ENCODE measurements at regions not wholly inside any gene's neighbourhood (a gene's known extent, or its start where the extent isn't known, plus 50 kb on each side); places are given as distances from the start of the nearest gene placed in this dataset.
"Not testable (repeated sequence)": the region's sequence is repeated elsewhere in the genome, so short reads cannot be mapped to it uniquely, and the experiment has no call there.

DNA sequence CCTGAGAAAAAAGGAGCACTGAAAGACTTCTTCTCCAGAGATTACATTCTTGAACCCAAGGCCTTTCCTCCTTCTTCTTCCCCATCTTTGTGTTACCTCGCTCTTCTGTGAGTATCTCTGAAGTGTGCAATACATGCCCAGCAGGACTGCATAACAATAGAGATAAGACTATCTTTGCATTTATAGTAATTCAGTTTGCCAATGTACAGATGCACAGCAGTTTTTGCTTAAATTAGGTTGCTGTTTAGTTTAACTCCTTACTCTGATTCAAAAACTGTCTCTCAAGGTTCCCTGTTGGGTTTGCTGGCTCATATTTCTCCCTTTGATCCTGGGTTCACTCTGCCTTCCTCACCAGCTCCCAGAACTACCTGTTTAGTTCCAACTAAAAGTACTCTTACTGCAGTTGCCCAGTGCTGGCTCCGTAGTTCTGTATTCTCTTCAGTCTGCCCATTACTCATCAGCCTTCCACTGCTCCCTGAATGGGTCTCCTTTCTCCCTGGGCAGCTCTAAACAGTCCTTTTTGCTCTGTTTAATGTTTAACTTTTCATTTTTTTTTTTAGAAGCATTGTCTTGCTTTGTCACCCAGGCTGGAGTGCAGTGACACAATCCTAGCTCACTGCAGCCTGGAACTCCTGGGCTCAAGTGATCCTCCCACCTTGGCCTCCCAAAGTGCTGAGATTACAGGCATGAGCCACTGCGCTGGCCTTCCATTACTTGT, 180.6 kb upstream of the CAND1 start:
- no peak overlapping the region for H2AFZ ChIP-seq (ENCODE audit: low read depth, low read length)
- no peak overlapping the region for H3K4ac ChIP-seq (ENCODE audit: low read depth in 1 of 2, low read length in 2 of 2)
- no peak overlapping the region for H2BK5ac ChIP-seq (ENCODE audit: low read depth, low read length, poor library complexity, severe bottlenecking)
- H3K4me3 ChIP-seq (ENCODE audit: insufficient read depth in 1 of 2, low read depth in 1 of 2, low read length in 2 of 2), result no peak overlapping the region
- no peak overlapping the region for H2BK15ac ChIP-seq (ENCODE audit: low read depth, poor library complexity, severe bottlenecking)
- no peak overlapping the region for H2BK12ac ChIP-seq (ENCODE audit: low read length in 2 of 2)
- no peak overlapping the region for H3K14ac ChIP-seq (ENCODE audit: low read length in 2 of 2)
- H3K23ac ChIP-seq (ENCODE audit: low read length in 2 of 2), result no peak overlapping the region
- no peak overlapping the region for H4K91ac ChIP-seq (ENCODE audit: low read length)
- no peaks in the 10 kb centered on the region for H3K4me1 ChIP-seq (ENCODE audit: control insufficient read depth, insufficient read depth, low read depth, low read length)
- H3K27ac ChIP-seq (ENCODE audit: low read length, poor library complexity, severe bottlenecking), result no peak overlapping the region
- no peak overlapping the region for H4K8ac ChIP-seq (ENCODE audit: low read length)
- no peak overlapping the region for H2AK5ac ChIP-seq (ENCODE audit: low read length, severe bottlenecking)
- H3K79me1 ChIP-seq (replicated peaks; ENCODE audit: low read length, poor library complexity, severe bottlenecking), result no peaks in the 10 kb centered on the region
- no peak overlapping the region for H2BK120ac ChIP-seq (ENCODE audit: low read depth, low read length)
- H3K18ac ChIP-seq (ENCODE audit: low read depth in 1 of 2, low read length in 2 of 2), result no peak overlapping the region
- no peaks in the 10 kb centered on the region for H3K9me3 ChIP-seq (ENCODE audit: control insufficient read depth, low read length)
- H3K27me3 ChIP-seq (ENCODE audit: control insufficient read depth in 1 of 2, insufficient read depth in 1 of 2, low read length in 2 of 2), result peaks cover 3 to 20% of the 10 kb centered on the region in 2 experiments
- 77% methylated on average over 2 of the region's 3 CpGs for WGBS
- no peak overlapping the region for H3K4me2 ChIP-seq (ENCODE audit: low read length, poor library complexity, severe bottlenecking)
- DNase-seq, result no peak
- H3K36me3 ChIP-seq (ENCODE audit: control insufficient read depth in 1 of 2, insufficient read depth in 2 of 2, low read depth in 1 of 2, low read length in 2 of 2), result no peaks in the 10 kb centered on the region
- no peak overlapping the region for H3K9ac ChIP-seq (ENCODE audit: low read length)

DNA sequence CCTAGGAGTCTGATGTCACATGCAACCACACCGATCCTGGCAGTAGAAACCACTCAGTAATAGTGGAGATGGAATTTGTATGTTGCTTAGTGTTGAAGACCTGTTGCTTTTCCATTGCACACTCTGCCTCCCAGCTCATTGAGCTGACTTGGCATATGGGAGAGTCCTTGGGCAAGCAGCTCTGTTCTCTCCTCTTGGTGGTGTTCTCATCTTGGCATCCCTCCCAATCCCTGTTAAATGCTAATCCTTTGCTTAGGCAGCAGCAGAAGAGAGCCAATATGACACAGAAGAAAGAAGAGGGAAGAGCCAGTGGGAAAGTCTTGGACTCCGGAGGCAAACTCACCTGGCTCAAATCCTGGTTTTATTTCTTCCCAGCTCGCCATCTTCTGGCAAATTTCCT, 178.0 kb upstream of the CAND1 start:
- Histone ChIP-seq H3K27ac (ENCODE audit: low read length, poor library complexity, severe bottlenecking) (no peak overlapping the region), H2AK5ac (ENCODE audit: low read length, severe bottlenecking) (no peak overlapping the region), H2BK120ac (ENCODE audit: low read depth, low read length) (no peak overlapping the region), H3K4ac (ENCODE audit: low read depth in 1 of 2, low read length in 2 of 2) (no peak overlapping the region), H3K27me3 (ENCODE audit: control insufficient read depth in 1 of 2, insufficient read depth in 1 of 2, low read length in 2 of 2) (peaks cover 3 to 12% of the 10 kb centered on the region in 2 experiments), H2BK12ac (ENCODE audit: low read length in 2 of 2) (no peak overlapping the region), H4K8ac (ENCODE audit: low read length) (no peak overlapping the region), H2BK15ac (ENCODE audit: low read depth, poor library complexity, severe bottlenecking) (no peak overlapping the region), H2BK5ac (ENCODE audit: low read depth, low read length, poor library complexity, severe bottlenecking) (no peak overlapping the region), H3K4me1 (ENCODE audit: control insufficient read depth, insufficient read depth, low read depth, low read length) (no peaks in the 10 kb centered on the region), H3K4me3 (ENCODE audit: insufficient read depth in 1 of 2, low read depth in 1 of 2, low read length in 2 of 2) (no peak overlapping the region), H3K9me3 (ENCODE audit: control insufficient read depth, low read length) (no peaks in the 10 kb centered on the region), H3K79me1 (replicated peaks; ENCODE audit: low read length, poor library complexity, severe bottlenecking) (no peaks in the 10 kb centered on the region), H3K9ac (ENCODE audit: low read length) (no peak overlapping the region), H3K18ac (ENCODE audit: low read depth in 1 of 2, low read length in 2 of 2) (no peak overlapping the region), H4K91ac (ENCODE audit: low read length) (no peak overlapping the region), H2AFZ (ENCODE audit: low read depth, low read length) (no peak overlapping the region), H3K14ac (ENCODE audit: low read length in 2 of 2) (no peak overlapping the region), H3K36me3 (ENCODE audit: control insufficient read depth in 1 of 2, insufficient read depth in 2 of 2, low read depth in 1 of 2, low read length in 2 of 2) (no peaks in the 10 kb centered on the region), H3K4me2 (ENCODE audit: low read length, poor library complexity, severe bottlenecking) (no peak overlapping the region), H3K23ac (ENCODE audit: low read length in 2 of 2) (no peak overlapping the region)
- WGBS, result 85% methylated on average over 3 of the region's 3 CpGs
- no peak for DNase-seq

DNA sequence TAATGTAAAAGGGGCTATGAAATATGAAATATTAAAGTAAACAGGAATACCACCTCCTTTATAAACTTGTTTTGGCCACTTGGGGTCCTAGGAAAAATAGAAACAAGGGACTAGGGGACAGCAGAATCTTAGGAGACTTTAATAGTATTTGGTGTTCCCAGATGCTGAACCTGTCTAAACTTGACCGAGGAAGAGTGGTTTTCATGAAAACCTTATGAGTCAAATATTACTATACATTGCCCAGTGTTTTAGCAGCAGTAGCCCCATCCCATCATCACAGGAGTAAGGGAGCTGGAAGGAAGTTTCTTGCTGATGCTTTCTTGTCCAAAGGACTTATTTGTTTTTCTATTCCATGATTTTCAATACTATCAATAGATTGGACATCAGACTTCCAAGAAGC, 177.5 kb upstream of the CAND1 start:
- Histone ChIP-seq H3K79me1 (replicated peaks; ENCODE audit: low read length, poor library complexity, severe bottlenecking) (no peaks in the 10 kb centered on the region), H3K4me3 (ENCODE audit: insufficient read depth in 1 of 2, low read depth in 1 of 2, low read length in 2 of 2) (no peak overlapping the region), H2BK5ac (ENCODE audit: low read depth, low read length, poor library complexity, severe bottlenecking) (no peak overlapping the region), H3K27me3 (ENCODE audit: control insufficient read depth in 1 of 2, insufficient read depth in 1 of 2, low read length in 2 of 2) (peaks cover 3 to 12% of the 10 kb centered on the region in 2 experiments), H3K27ac (ENCODE audit: low read length, poor library complexity, severe bottlenecking) (no peak overlapping the region), H4K91ac (ENCODE audit: low read length) (no peak overlapping the region), H2BK12ac (ENCODE audit: low read length in 2 of 2) (no peak overlapping the region), H2AK5ac (ENCODE audit: low read length, severe bottlenecking) (no peak overlapping the region), H3K36me3 (ENCODE audit: control insufficient read depth in 1 of 2, insufficient read depth in 2 of 2, low read depth in 1 of 2, low read length in 2 of 2) (no peaks in the 10 kb centered on the region), H4K8ac (ENCODE audit: low read length) (no peak overlapping the region), H3K9me3 (ENCODE audit: control insufficient read depth, low read length) (no peaks in the 10 kb centered on the region), H2BK120ac (ENCODE audit: low read depth, low read length) (no peak overlapping the region), H3K18ac (ENCODE audit: low read depth in 1 of 2, low read length in 2 of 2) (no peak overlapping the region), H3K4me2 (ENCODE audit: low read length, poor library complexity, severe bottlenecking) (no peak overlapping the region), H3K4ac (ENCODE audit: low read depth in 1 of 2, low read length in 2 of 2) (no peak overlapping the region), H2BK15ac (ENCODE audit: low read depth, poor library complexity, severe bottlenecking) (no peak overlapping the region), H3K4me1 (ENCODE audit: control insufficient read depth, insufficient read depth, low read depth, low read length) (no peaks in the 10 kb centered on the region), H3K14ac (ENCODE audit: low read length in 2 of 2) (no peak overlapping the region), H2AFZ (ENCODE audit: low read depth, low read length) (no peak overlapping the region), H3K9ac (ENCODE audit: low read length) (no peak overlapping the region), H3K23ac (ENCODE audit: low read length in 2 of 2) (no peak overlapping the region)
- WGBS, result no CpG with 5 or more reads among the region's 1 CpG
- no peak for DNase-seq

DNA sequence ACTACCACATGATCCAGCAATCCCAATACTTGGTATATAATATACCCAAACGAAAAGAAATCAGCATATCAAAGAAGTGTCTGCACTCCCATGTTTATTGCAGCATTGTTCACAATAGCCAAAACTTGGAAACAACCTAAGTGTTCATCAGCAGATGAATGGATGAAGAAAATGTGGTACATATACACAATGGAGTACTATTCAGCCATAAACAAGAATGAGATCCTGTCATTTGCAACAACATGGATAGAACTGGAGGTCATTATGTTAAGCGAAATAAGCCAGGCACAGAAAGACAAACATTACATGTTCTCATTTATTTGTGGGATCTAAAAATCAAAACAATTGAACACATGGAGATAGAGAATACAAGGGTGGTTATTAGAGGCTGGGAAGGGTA, 176.2 kb upstream of the CAND1 start:
- H3K36me3 ChIP-seq (ENCODE audit: control insufficient read depth in 1 of 2, insufficient read depth in 2 of 2, low read depth in 1 of 2, low read length in 2 of 2); H3K79me1 ChIP-seq (replicated peaks; ENCODE audit: low read length, poor library complexity, severe bottlenecking); H3K14ac ChIP-seq (ENCODE audit: low read length in 2 of 2); H2BK5ac ChIP-seq (ENCODE audit: low read depth, low read length, poor library complexity, severe bottlenecking); H3K4me2 ChIP-seq (ENCODE audit: low read length, poor library complexity, severe bottlenecking); H2BK15ac ChIP-seq (ENCODE audit: low read depth, poor library complexity, severe bottlenecking); H4K8ac ChIP-seq (ENCODE audit: low read length); H3K4me1 ChIP-seq (ENCODE audit: control insufficient read depth, insufficient read depth, low read depth, low read length); H3K9ac ChIP-seq (ENCODE audit: low read length); H2AFZ ChIP-seq (ENCODE audit: low read depth, low read length); H2AK5ac ChIP-seq (ENCODE audit: low read length, severe bottlenecking); H2BK12ac ChIP-seq (ENCODE audit: low read length in 2 of 2); H2BK120ac ChIP-seq (ENCODE audit: low read depth, low read length); H3K4me3 ChIP-seq (ENCODE audit: insufficient read depth in 1 of 2, low read depth in 1 of 2, low read length in 2 of 2); H3K4ac ChIP-seq (ENCODE audit: low read depth in 1 of 2, low read length in 2 of 2); H3K23ac ChIP-seq (ENCODE audit: low read length in 2 of 2); H3K9me3 ChIP-seq (ENCODE audit: control insufficient read depth, low read length); H3K18ac ChIP-seq (ENCODE audit: low read depth in 1 of 2, low read length in 2 of 2); H4K91ac ChIP-seq (ENCODE audit: low read length); DNase-seq; H3K27ac ChIP-seq (ENCODE audit: low read length, poor library complexity, severe bottlenecking): not testable (repeated sequence)
- 42% methylated on average over 1 of the region's 2 CpGs for WGBS
- peaks cover 3 to 12% of the 10 kb centered on the region in 2 experiments for H3K27me3 ChIP-seq (ENCODE audit: control insufficient read depth in 1 of 2, insufficient read depth in 1 of 2, low read length in 2 of 2)
